GM12872 (cell line): ENCODE measurements at regions not wholly inside any gene's neighbourhood (a gene's known extent, or its start where the extent isn't known, plus 50 kb on each side); places are given as distances from the start of the nearest gene placed in this dataset.

Source experiments
- CTCF ChIP-seq: IDR thresholded peaks from 3 replicates; pipeline ENCODE4 v1.5.1; 2011; ENCODE audit warnings: low read depth, mild to moderate bottlenecking, low read length, moderate library complexity; ENCODE audit not compliant: insufficient read depth

DNA sequence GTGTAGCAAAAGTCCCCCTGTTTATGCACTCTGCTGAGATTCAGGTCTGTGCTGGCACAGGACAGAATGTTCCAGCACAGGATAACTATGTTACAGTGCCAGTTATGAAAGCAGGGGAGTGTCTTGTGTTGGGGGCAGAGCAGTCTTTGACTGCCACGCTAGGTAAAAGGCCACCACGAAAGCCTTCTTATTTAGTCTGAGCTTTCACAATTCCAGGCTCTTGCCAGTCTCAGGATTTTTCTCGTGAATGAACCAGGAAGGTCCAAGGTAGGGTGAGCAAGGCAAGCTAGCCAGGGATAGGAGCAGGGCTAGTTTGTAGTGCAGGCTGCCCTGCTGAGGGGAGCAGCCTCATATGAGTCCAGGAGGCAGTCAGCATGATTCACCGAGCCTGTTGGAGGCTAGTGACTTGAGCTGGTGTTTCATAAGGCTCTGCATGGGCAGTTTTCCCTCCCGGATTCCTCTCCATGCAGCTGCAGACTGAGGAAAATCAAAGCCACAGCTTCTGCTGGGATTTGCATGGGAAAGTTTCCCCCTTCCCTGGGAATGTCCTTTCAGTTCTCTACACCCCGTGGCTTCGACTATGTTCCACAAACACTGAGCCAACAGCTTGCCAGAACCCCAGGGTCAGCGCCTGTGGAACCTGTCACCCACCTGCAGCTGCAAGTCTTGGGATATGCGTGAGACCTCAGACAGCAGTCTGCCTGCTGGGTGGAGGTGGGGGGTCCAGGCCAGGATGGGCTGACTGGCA is 112.3 kb downstream of the JCAD start:
- no peak for TF ChIP-seq CTCF

GRCh38 chr10:29946614-29946952 is 112.8 kb downstream of the JCAD start:
- no peak for TF ChIP-seq CTCF

GRCh38 chr10:29941476-29941875 is 117.9 kb downstream of the JCAD start:
- TF ChIP-seq CTCF = no peak

GRCh38 chr10:29932991-29933390 is 126.4 kb downstream of the JCAD start:
- no peak for TF ChIP-seq CTCF

GRCh38 chr10:29931833-29932232 is 127.6 kb downstream of the JCAD start:
- no peak for TF ChIP-seq CTCF

- no peak for TF ChIP-seq CTCF
Measured at GRCh38 chr10:29929006-29929405, 130.4 kb downstream of the JCAD start.

- 0 out of 3 replicates have a peak, but pooled peaks have one; percentile 19 for TF ChIP-seq CTCF
Measured at GRCh38 chr10:29926693-29927048, 132.7 kb downstream of the JCAD start.
